HepG2 (cell line): ENCODE measurements at regions not wholly inside any gene's neighbourhood (a gene's known extent, or its start where the extent isn't known, plus 50 kb on each side); places are given as distances from the start of the nearest gene placed in this dataset.

ENCODE experiments used
- CEBPZ ChIP-seq: IDR thresholded peaks from 2 replicates; pipeline ENCODE4 v1.6.1; 2012; ENCODE audit warnings: low read length, improper control_type of control experiment
- MAFF ChIP-seq: IDR thresholded peaks from 2 replicates; pipeline ENCODE4 v1.6.1; 2011; ENCODE audit warnings: low read depth, low read length, improper control_type of control experiment
- ZNF225 ChIP-seq: sonication (generic); formaldehyde crosslinking; IDR thresholded peaks from 2 replicates; pipeline ENCODE4 v1.4.0; 2020; ENCODE audit warnings: mild to moderate bottlenecking, missing genetic modification reagents
- ZNF335 ChIP-seq: sonication (generic); formaldehyde crosslinking; IDR thresholded peaks from 2 replicates; pipeline ENCODE4 v1.4.0; 2020; ENCODE audit warnings: missing genetic modification reagents
- ZNF678 ChIP-seq: sonication (generic); formaldehyde crosslinking; IDR thresholded peaks from 2 replicates; pipeline ENCODE4 v1.4.0; 2020; ENCODE audit warnings: mild to moderate bottlenecking, missing genetic modification reagents
- TF ChIP-seq, protein P1 (sequence below): sonication (generic); formaldehyde crosslinking; IDR thresholded peaks from 2 replicates; pipeline ENCODE4 v1.4.0; 2020; ENCODE audit warnings: missing genetic modification reagents
- TF ChIP-seq, protein P2 (sequence below): sonication (generic); formaldehyde crosslinking; IDR thresholded peaks from 2 replicates; pipeline ENCODE4 v1.5.1; 2020; ENCODE audit warnings: missing genetic modification reagents, mild to moderate bottlenecking, borderline replicate concordance

- TF ChIP-seq ZNF335 (no peak), ZNF678 (no peak), ZNF225 (CRISPR knock-in tag) (no peak), CEBPZ (no peak), MAFF (no peak)
- TF ChIP-seq, protein P1, sequence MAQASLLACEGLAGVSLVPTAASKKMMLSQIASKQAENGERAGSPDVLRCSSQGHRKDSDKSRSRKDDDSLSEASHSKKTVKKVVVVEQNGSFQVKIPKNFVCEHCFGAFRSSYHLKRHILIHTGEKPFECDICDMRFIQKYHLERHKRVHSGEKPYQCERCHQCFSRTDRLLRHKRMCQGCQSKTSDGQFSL, result no peak
- TF ChIP-seq, protein P2, sequence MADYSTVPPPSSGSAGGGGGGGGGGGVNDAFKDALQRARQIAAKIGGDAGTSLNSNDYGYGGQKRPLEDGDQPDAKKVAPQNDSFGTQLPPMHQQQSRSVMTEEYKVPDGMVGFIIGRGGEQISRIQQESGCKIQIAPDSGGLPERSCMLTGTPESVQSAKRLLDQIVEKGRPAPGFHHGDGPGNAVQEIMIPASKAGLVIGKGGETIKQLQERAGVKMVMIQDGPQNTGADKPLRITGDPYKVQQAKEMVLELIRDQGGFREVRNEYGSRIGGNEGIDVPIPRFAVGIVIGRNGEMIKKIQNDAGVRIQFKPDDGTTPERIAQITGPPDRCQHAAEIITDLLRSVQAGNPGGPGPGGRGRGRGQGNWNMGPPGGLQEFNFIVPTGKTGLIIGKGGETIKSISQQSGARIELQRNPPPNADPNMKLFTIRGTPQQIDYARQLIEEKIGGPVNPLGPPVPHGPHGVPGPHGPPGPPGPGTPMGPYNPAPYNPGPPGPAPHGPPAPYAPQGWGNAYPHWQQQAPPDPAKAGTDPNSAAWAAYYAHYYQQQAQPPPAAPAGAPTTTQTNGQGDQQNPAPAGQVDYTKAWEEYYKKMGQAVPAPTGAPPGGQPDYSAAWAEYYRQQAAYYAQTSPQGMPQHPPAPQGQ (CRISPR knock-in tag), result no peak
- TF ChIP-seq, all 625 proteins: peak for 0
These were observed 2181.4 kb upstream of the PIK3C3 start (continued) for GRCh38 chr18:39773646-39774045.
